Lower leg skin (tissue), 3 donors: ENCODE measurements at regions not wholly inside any gene's neighbourhood (a gene's known extent, or its start where the extent isn't known, plus 50 kb on each side); places are given as distances from the start of the nearest gene placed in this dataset.

Experiments used
- CTCF ChIP-seq, 3 donors: fragments of 450-650 bp; IDR thresholded peaks; one replicate each; pipeline ENCODE4 v1.5.1; 2016; ENCODE audit warnings: antibody characterized with exemption in 3 of 3, mild to moderate bottlenecking in 3 of 3, moderate library complexity in 2 of 3
- POLR2A ChIP-seq, 2 donors: fragments of 450-650 bp; IDR thresholded peaks; one replicate each; pipeline ENCODE4 v1.6.1; 2016 to 2017; ENCODE audit warnings: antibody characterized with exemption in 2 of 2, mild to moderate bottlenecking in 1 of 2, moderate library complexity in 1 of 2

- TF ChIP-seq POLR2A (IDR thresholded peaks at IDR 0.05): no peak
- no peak for TF ChIP-seq CTCF (IDR thresholded peaks at IDR 0.05)
These were observed 108.5 kb upstream of the GLRA2 start for GRCh38 chrX:14420841-14421240.
